Inferior parietal cortex (tissue), 1 donor: ENCODE measurements at regions not wholly inside any gene's neighbourhood (a gene's known extent, or its start where the extent isn't known, plus 50 kb on each side); places are given as distances from the start of the nearest gene placed in this dataset.

Experiments used
- DNase-seq: peaks from one replicate; pipeline ENCODE4 v3.0.0-alpha.2; 2016; ENCODE audit errors: extremely low spot score

GRCh38 chr18:45430041-45430440 lies 185.2 kb upstream of the SLC14A2 start:
- DNase-seq: no peak

- no peak for DNase-seq
Measured at GRCh38 chr18:45435810-45436209, 179.5 kb upstream of the SLC14A2 start.

- DNase-seq: no peak
Measured at GRCh38 chr18:45437366-45437765, 177.9 kb upstream of the SLC14A2 start.

GRCh38 chr18:45439851-45440645 lies 175.2 kb upstream of the SLC14A2 start:
- DNase-seq: no peak

GRCh38 chr18:45441110-45441847 lies 174.0 kb upstream of the SLC14A2 start:
- DNase-seq: no peak

GRCh38 chr18:45444040-45444439 lies 171.2 kb upstream of the SLC14A2 start:
- DNase-seq: no peak

- no peak for DNase-seq
Measured at GRCh38 chr18:45447355-45448265, 167.7 kb upstream of the SLC14A2 start.

GRCh38 chr18:45448871-45449270 lies 166.4 kb upstream of the SLC14A2 start:
- no peak for DNase-seq

GRCh38 chr18:45449418-45450227 lies 165.7 kb upstream of the SLC14A2 start:
- peak; percentile 50 for DNase-seq

- no peak for DNase-seq
Measured at GRCh38 chr18:45456090-45457021, 158.9 kb upstream of the SLC14A2 start.

- DNase-seq: no peak
Measured at GRCh38 chr18:45458033-45458432, 157.2 kb upstream of the SLC14A2 start.

- DNase-seq: no peak
Measured at GRCh38 chr18:45462179-45462578, 153.1 kb upstream of the SLC14A2 start.

GRCh38 chr18:45463451-45463850 lies 151.8 kb upstream of the SLC14A2 start:
- no peak for DNase-seq

GRCh38 chr18:45464619-45465018 lies 150.7 kb upstream of the SLC14A2 start:
- DNase-seq: no peak

- no peak for DNase-seq
Measured at GRCh38 chr18:45467293-45467692, 148.0 kb upstream of the SLC14A2 start.

GRCh38 chr18:45467945-45468344 lies 147.3 kb upstream of the SLC14A2 start:
- no peak for DNase-seq

- no peak for DNase-seq
Measured at GRCh38 chr18:45478889-45479288, 136.4 kb upstream of the SLC14A2 start.

- DNase-seq: no peak
Measured at GRCh38 chr18:45480219-45481015, 134.9 kb upstream of the SLC14A2 start.

GRCh38 chr18:45481821-45482220 lies 133.5 kb upstream of the SLC14A2 start:
- DNase-seq: no peak
